Neuron (in vitro differentiated cells): ENCODE measurements at regions not wholly inside any gene's neighbourhood (a gene's known extent, or its start where the extent isn't known, plus 50 kb on each side); places are given as distances from the start of the nearest gene placed in this dataset.
"Not testable (repeated sequence)": the region's sequence is repeated elsewhere in the genome, so short reads cannot be mapped to it uniquely, and the experiment has no call there.

Experiments used
- H2AFZ ChIP-seq: one replicate; pipeline ENCODE4 v1.6.1; 2013; ENCODE audit warnings: low read depth, mild to moderate bottlenecking, inconsistent platforms, low read length, moderate library complexity
- H3K27me3 ChIP-seq: one replicate; pipeline ENCODE4 v1.6.1; 2013; ENCODE audit warnings: low read length; ENCODE audit not compliant: insufficient read depth
- H3K36me3 ChIP-seq: one replicate; pipeline ENCODE4 v1.6.1; 2013; ENCODE audit warnings: low read length; ENCODE audit not compliant: insufficient read depth
- H3K4me1 ChIP-seq: one replicate; pipeline ENCODE4 v1.6.1; 2013; ENCODE audit warnings: low read length; ENCODE audit not compliant: insufficient read depth
- H3K4me3 ChIP-seq: 2 replicates; pipeline ENCODE4 v1.5.1; 2013; ENCODE audit warnings: mild to moderate bottlenecking, low read length, moderate library complexity
- H3K9me3 ChIP-seq: one replicate; pipeline ENCODE4 v1.6.1; 2013; ENCODE audit warnings: low read length

- not testable (repeated sequence) for H2AFZ ChIP-seq, H3K36me3 ChIP-seq, H3K4me3 ChIP-seq, H3K9me3 ChIP-seq, H3K27me3 ChIP-seq, H3K4me1 ChIP-seq
Measured at GRCh38 chr18:29723486-29723885, 1319.1 kb downstream of the DSC3 start.

GRCh38 chr18:29715960-29716359 is 1326.6 kb downstream of the DSC3 start:
- H3K4me3 ChIP-seq, H3K4me1 ChIP-seq, H3K9me3 ChIP-seq, H3K27me3 ChIP-seq, H3K36me3 ChIP-seq, H2AFZ ChIP-seq: not testable (repeated sequence)

GRCh38 chr18:29712785-29713184 is 1329.8 kb downstream of the DSC3 start:
- H3K36me3 ChIP-seq = no peaks in the 10 kb centered on the region

GRCh38 chr18:29711932-29712331 is 1330.6 kb downstream of the DSC3 start:
- Histone ChIP-seq H2AFZ (no peak overlapping the region), H3K27me3 (no peaks in the 10 kb centered on the region), H3K4me1 (peaks cover 6% of the 10 kb centered on the region), H3K36me3 (no peaks in the 10 kb centered on the region), H3K4me3 (no peak overlapping the region), H3K9me3 (no peaks in the 10 kb centered on the region)

More at GRCh38 chr18:29712785-29713184, 1329.8 kb downstream of the DSC3 start:
- H3K27me3 ChIP-seq = no peaks in the 10 kb centered on the region
- peaks cover 6% of the 10 kb centered on the region for H3K4me1 ChIP-seq
- H3K9me3 ChIP-seq = no peaks in the 10 kb centered on the region
- no peak overlapping the region for H2AFZ ChIP-seq
- H3K4me3 ChIP-seq = no peak overlapping the region

GRCh38 chr18:29693334-29693733 is 1349.2 kb downstream of the DSC3 start:
- no peaks in the 10 kb centered on the region for H3K4me1 ChIP-seq
- H3K9me3 ChIP-seq = no peaks in the 10 kb centered on the region
- no peaks in the 10 kb centered on the region for H3K36me3 ChIP-seq
- no peak overlapping the region for H2AFZ ChIP-seq
- no peak overlapping the region for H3K4me3 ChIP-seq
- no peaks in the 10 kb centered on the region for H3K27me3 ChIP-seq

GRCh38 chr18:29681578-29681977 is 1361.0 kb downstream of the DSC3 start:
- Histone ChIP-seq H3K27me3 (no peaks in the 10 kb centered on the region), H2AFZ (no peak overlapping the region), H3K4me1 (no peaks in the 10 kb centered on the region), H3K9me3 (no peaks in the 10 kb centered on the region), H3K4me3 (no peak overlapping the region), H3K36me3 (no peaks in the 10 kb centered on the region)

- H3K4me3 ChIP-seq = no peak overlapping the region
- no peaks in the 10 kb centered on the region for H3K4me1 ChIP-seq
- no peak overlapping the region for H2AFZ ChIP-seq
- H3K36me3 ChIP-seq = no peaks in the 10 kb centered on the region
- H3K9me3 ChIP-seq = no peaks in the 10 kb centered on the region
- H3K27me3 ChIP-seq = no peaks in the 10 kb centered on the region
Measured at GRCh38 chr18:29664278-29665036, 1378.1 kb downstream of the DSC3 start.

- no peak overlapping the region for H3K4me3 ChIP-seq
- no peaks in the 10 kb centered on the region for H3K9me3 ChIP-seq
- no peaks in the 10 kb centered on the region for H3K27me3 ChIP-seq
- H2AFZ ChIP-seq = no peak overlapping the region
- no peaks in the 10 kb centered on the region for H3K36me3 ChIP-seq
- no peaks in the 10 kb centered on the region for H3K4me1 ChIP-seq
Measured at GRCh38 chr18:29661924-29662323, 1380.6 kb downstream of the DSC3 start.

- H2AFZ ChIP-seq = no peak overlapping the region
- no peaks in the 10 kb centered on the region for H3K4me1 ChIP-seq
- no peaks in the 10 kb centered on the region for H3K27me3 ChIP-seq
- H3K9me3 ChIP-seq = no peaks in the 10 kb centered on the region
- no peaks in the 10 kb centered on the region for H3K36me3 ChIP-seq
- H3K4me3 ChIP-seq = no peak overlapping the region
Measured at GRCh38 chr18:29660777-29661176, 1381.8 kb downstream of the DSC3 start.

GRCh38 chr18:29653671-29654215 is 1388.8 kb downstream of the DSC3 start:
- no peaks in the 10 kb centered on the region for H3K36me3 ChIP-seq
- H3K9me3 ChIP-seq = no peaks in the 10 kb centered on the region
- H3K4me3 ChIP-seq = no peak overlapping the region

GRCh38 chr18:29652797-29653196 is 1389.7 kb downstream of the DSC3 start:
- Histone ChIP-seq H3K4me3 (no peak overlapping the region), H3K36me3 (no peaks in the 10 kb centered on the region), H3K27me3 (no peaks in the 10 kb centered on the region), H3K4me1 (no peaks in the 10 kb centered on the region), H2AFZ (no peak overlapping the region), H3K9me3 (no peaks in the 10 kb centered on the region)

More at GRCh38 chr18:29653671-29654215, 1388.8 kb downstream of the DSC3 start:
- Histone ChIP-seq H3K27me3 (no peaks in the 10 kb centered on the region), H2AFZ (no peak overlapping the region), H3K4me1 (no peaks in the 10 kb centered on the region)

- no peak overlapping the region for H3K4me3 ChIP-seq
- no peak overlapping the region for H2AFZ ChIP-seq
- no peaks in the 10 kb centered on the region for H3K36me3 ChIP-seq
Measured at GRCh38 chr18:29651122-29651680, 1391.3 kb downstream of the DSC3 start.

GRCh38 chr18:29648891-29649290 is 1393.7 kb downstream of the DSC3 start:
- Histone ChIP-seq H2AFZ (no peak overlapping the region), H3K9me3 (no peaks in the 10 kb centered on the region), H3K27me3 (no peaks in the 10 kb centered on the region), H3K4me1 (no peaks in the 10 kb centered on the region), H3K4me3 (no peak overlapping the region), H3K36me3 (no peaks in the 10 kb centered on the region)

More at GRCh38 chr18:29651122-29651680, 1391.3 kb downstream of the DSC3 start:
- no peaks in the 10 kb centered on the region for H3K9me3 ChIP-seq
- H3K27me3 ChIP-seq = no peaks in the 10 kb centered on the region
- no peaks in the 10 kb centered on the region for H3K4me1 ChIP-seq
